Glutamatergic neuron (in vitro differentiated cells): ENCODE measurements at regions not wholly inside any gene's neighbourhood (a gene's known extent, or its start where the extent isn't known, plus 50 kb on each side); places are given as distances from the start of the nearest gene placed in this dataset.

ENCODE experiments used
- DNase-seq: peaks from one replicate; pipeline ENCODE4 v3.0.0; 2022
- H3K27ac Mint-ChIP-seq: one replicate; pipeline ENCODE4 v1.8.0; 2020; ENCODE audit warnings: mild to moderate bottlenecking, mixed read lengths, inconsistent platforms; ENCODE audit not compliant: unreplicated experiment
- H3K27me3 Mint-ChIP-seq: one replicate; pipeline ENCODE4 v1.8.0; 2020; ENCODE audit warnings: mild to moderate bottlenecking, moderate library complexity, mixed read lengths, inconsistent platforms; ENCODE audit not compliant: unreplicated experiment
- H3K36me3 Mint-ChIP-seq: one replicate; pipeline ENCODE4 v1.8.0; 2020; ENCODE audit warnings: mild to moderate bottlenecking, mixed read lengths, inconsistent platforms; ENCODE audit not compliant: unreplicated experiment
- H3K4me1 Mint-ChIP-seq: one replicate; pipeline ENCODE4 v1.8.0; 2020; ENCODE audit warnings: mild to moderate bottlenecking, low read depth, mixed read lengths, inconsistent platforms; ENCODE audit not compliant: unreplicated experiment
- H3K4me3 Mint-ChIP-seq: one replicate; pipeline ENCODE4 v1.8.0; 2020; ENCODE audit warnings: mild to moderate bottlenecking, mixed read lengths, inconsistent platforms; ENCODE audit not compliant: unreplicated experiment
- H3K9me3 Mint-ChIP-seq: one replicate; pipeline ENCODE4 v1.8.0; 2020; ENCODE audit warnings: mild to moderate bottlenecking, moderate library complexity, mixed read lengths, inconsistent platforms; ENCODE audit not compliant: unreplicated experiment
- TF ChIP-seq, protein P1 (sequence below): fragments of 200-600 bp; sonication (generic); IDR thresholded peaks from one replicate; pipeline ENCODE4 v1.5.0; 2021; ENCODE audit not compliant: partially characterized antibody, unreplicated experiment

DNA sequence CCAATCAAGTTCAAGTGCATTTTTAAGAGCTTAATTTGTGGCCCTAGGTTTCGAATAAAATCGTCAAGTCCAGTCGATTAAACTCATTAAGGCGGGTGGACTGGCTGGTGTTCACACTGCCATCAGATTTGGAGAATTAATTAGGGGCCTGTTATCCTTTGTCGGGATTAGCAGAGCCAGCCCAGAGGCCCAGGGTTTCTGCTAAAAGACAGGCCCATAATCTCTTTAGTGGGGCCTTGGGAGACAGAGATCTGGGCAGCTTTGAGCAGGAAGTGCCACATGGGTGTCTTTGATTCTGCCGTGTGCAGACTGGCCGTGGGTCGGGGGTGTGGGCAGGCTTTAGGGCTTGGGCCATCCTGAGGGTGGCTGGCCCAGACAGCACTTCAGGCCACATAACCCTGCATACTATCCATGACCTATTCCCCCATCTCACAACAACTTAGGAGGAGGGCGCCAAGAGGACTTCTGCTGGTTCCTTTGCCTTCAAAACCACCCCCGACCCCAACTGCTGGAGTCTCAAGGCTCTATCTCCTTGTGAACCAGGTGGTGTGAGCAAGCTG lies 94.7 kb downstream of the PLXNA1 start:
- H3K27ac Mint-ChIP-seq, result no peak overlapping the region
- H3K9me3 Mint-ChIP-seq, result no peaks in the 10 kb centered on the region
- peaks cover 10% of the 10 kb centered on the region for H3K27me3 Mint-ChIP-seq
- peak; percentile 8 for DNase-seq
- TF ChIP-seq, protein P1, sequence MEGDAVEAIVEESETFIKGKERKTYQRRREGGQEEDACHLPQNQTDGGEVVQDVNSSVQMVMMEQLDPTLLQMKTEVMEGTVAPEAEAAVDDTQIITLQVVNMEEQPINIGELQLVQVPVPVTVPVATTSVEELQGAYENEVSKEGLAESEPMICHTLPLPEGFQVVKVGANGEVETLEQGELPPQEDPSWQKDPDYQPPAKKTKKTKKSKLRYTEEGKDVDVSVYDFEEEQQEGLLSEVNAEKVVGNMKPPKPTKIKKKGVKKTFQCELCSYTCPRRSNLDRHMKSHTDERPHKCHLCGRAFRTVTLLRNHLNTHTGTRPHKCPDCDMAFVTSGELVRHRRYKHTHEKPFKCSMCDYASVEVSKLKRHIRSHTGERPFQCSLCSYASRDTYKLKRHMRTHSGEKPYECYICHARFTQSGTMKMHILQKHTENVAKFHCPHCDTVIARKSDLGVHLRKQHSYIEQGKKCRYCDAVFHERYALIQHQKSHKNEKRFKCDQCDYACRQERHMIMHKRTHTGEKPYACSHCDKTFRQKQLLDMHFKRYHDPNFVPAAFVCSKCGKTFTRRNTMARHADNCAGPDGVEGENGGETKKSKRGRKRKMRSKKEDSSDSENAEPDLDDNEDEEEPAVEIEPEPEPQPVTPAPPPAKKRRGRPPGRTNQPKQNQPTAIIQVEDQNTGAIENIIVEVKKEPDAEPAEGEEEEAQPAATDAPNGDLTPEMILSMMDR, result no peak
- H3K4me1 Mint-ChIP-seq, result no peaks in the 10 kb centered on the region
- no peak overlapping the region for H3K4me3 Mint-ChIP-seq
- no peaks in the 10 kb centered on the region for H3K36me3 Mint-ChIP-seq

GRCh38 chr3:127078626-127079025 lies 95.7 kb downstream of the PLXNA1 start:
- no peaks in the 10 kb centered on the region for H3K36me3 Mint-ChIP-seq
- H3K27me3 Mint-ChIP-seq, result peaks cover 7% of the 10 kb centered on the region
- no peak overlapping the region for H3K4me3 Mint-ChIP-seq
- H3K27ac Mint-ChIP-seq, result no peak overlapping the region
- peak; percentile 5 for DNase-seq
- H3K4me1 Mint-ChIP-seq, result no peaks in the 10 kb centered on the region
- TF ChIP-seq, protein P1, result no peak
- peaks cover 2% of the 10 kb centered on the region for H3K9me3 Mint-ChIP-seq

DNA sequence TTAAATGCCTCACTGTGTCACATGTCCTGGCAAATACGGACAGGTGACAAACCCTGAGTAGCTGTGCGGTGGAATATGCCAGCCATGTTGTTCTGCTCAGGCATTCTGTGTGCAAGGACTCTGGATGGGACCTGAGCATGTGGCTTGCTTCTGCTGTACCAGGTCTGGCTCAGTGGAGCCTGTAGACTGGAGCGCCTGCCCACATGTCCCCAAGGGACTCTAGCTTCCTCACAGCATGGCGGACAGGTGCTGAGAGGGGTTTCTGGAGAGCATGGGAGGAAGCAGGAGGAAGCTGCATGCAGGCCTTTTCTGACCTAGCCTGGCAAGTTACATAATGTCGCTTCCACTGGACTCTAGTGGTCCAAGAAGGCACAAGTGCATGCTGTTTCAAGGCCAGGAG lies 96.3 kb downstream of the PLXNA1 start:
- no peak overlapping the region for H3K27ac Mint-ChIP-seq
- peaks cover 3% of the 10 kb centered on the region for H3K4me1 Mint-ChIP-seq
- peaks cover 2% of the 10 kb centered on the region for H3K9me3 Mint-ChIP-seq
- DNase-seq, result peak; percentile 7
- TF ChIP-seq, protein P1, result no peak
- peaks cover 7% of the 10 kb centered on the region for H3K27me3 Mint-ChIP-seq
- no peaks in the 10 kb centered on the region for H3K36me3 Mint-ChIP-seq
- no peak overlapping the region for H3K4me3 Mint-ChIP-seq

GRCh38 chr3:127081001-127081720 lies 98.2 kb downstream of the PLXNA1 start:
- Mint-ChIP-seq H3K9me3 (peaks cover 2% of the 10 kb centered on the region), H3K4me3 (no peak overlapping the region), H3K4me1 (peaks cover 3% of the 10 kb centered on the region), H3K27me3 (peaks cover 5% of the 10 kb centered on the region), H3K27ac (no peak overlapping the region), H3K36me3 (no peaks in the 10 kb centered on the region)
- TF ChIP-seq, protein P1, result no peak
- peak; percentile 4 for DNase-seq

DNA sequence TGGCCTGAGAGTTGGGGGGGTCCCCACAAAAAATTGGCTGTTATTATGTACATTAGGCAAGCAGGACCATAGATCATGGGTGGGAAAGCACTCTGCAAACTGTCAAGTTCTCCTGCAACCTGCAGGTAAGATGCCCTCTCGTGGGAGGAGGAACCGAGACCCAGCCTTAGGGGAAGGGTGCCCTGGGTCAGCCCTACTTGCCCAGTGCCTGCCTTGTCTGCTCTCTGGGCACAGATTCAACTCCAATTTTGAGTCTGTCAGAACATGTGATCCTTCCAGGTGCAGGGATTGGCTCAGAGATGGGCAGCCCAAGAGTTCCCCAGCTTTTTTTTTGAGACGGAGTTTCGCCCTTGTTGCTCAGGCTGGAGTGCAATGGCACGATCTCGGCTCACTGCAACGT lies 99.2 kb downstream of the PLXNA1 start:
- no peak overlapping the region for H3K27ac Mint-ChIP-seq
- peak; percentile 7 for DNase-seq
- no peak overlapping the region for H3K4me3 Mint-ChIP-seq
- peaks cover 2% of the 10 kb centered on the region for H3K9me3 Mint-ChIP-seq
- H3K27me3 Mint-ChIP-seq, result peaks cover 5% of the 10 kb centered on the region
- TF ChIP-seq, protein P1, result no peak
- H3K36me3 Mint-ChIP-seq, result no peaks in the 10 kb centered on the region
- peaks cover 3% of the 10 kb centered on the region for H3K4me1 Mint-ChIP-seq
